Skeletal muscle cell (primary cell): ENCODE measurements at regions not wholly inside any gene's neighbourhood (a gene's known extent, or its start where the extent isn't known, plus 50 kb on each side); places are given as distances from the start of the nearest gene placed in this dataset.

Experiments used
- DNase-seq: peaks from one replicate; pipeline ENCODE4 v3.0.0-alpha.2; 2010; ENCODE audit warnings: low read depth
- H3K4me3 ChIP-seq: 2 replicates; pipeline ENCODE4 v1.5.1; 2011; ENCODE audit warnings: low read depth, mild to moderate bottlenecking, control low read depth, low read length, moderate library complexity

GRCh38 chr14:22513066-22513812, 75.8 kb downstream of the DAD1 start:
- no peak for DNase-seq
- H3K4me3 ChIP-seq: no peak overlapping the region

DNA sequence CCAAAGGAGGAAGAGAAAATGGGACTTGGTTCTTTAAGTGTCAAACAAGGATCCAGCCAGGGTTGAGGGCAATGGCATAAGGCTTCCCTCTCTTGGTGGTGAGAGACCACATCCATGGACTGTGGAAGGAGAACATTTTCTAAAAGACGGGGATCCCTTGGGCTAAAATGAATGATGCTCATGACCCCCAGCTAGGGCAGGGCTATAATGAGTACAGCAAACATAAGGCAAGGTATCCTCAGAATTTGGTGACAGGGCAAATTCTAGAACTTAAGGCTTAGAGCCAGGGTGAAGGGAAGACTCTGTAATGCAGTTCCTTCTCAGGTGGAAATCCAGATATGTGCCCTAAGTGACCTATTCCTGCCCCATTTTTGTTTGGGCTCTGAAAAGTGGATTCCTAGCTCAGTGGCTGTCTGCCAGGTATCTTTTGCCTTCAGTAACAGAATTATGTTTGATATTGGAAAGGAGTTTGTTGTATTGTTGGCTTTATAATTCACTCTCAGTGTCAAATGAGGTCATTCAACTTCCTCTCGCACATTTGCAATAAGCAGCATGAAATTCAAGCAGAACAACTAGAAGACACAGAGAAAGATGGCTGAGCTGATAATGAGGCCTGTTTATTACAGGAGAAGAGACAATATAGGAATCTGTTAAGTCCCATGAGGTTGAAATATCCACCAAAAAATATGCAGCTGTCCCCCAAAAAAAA, 76.8 kb downstream of the DAD1 start:
- no peak overlapping the region for H3K4me3 ChIP-seq
- no peak for DNase-seq

DNA sequence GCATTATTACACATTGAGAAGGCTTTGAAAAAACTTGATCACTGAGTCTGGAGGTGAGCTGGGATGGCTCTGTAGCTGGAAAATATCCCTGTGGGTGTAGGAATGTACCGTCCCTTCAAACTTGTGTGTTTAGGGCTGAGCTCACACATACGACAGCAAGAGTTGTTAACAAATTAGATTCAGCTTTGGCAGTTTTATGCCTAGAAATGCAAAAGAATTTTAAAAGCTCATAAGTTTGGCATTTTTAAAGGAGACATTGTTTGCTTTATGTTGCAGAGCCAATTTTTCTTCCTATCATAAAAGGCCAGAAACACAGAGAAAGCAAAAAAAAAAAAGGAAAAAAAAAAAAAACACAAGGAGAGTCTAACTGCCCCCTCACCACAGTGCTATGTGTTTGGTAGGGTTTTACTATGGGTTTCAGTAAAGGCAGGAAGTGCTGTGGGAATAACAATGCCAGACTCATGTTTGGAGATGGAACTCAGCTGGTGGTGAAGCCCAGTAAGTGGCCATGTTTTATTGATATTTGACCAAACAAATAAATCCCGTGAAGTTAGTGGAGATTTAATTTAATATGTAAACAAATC, 78.4 kb downstream of the DAD1 start:
- DNase-seq: no peak
- no peak overlapping the region for H3K4me3 ChIP-seq

GRCh38 chr14:22509751-22510300, 79.2 kb downstream of the DAD1 start:
- no peak overlapping the region for H3K4me3 ChIP-seq
- DNase-seq: no peak

- no peak overlapping the region for H3K4me3 ChIP-seq
- no peak for DNase-seq
Measured at GRCh38 chr14:22509036-22509709, 79.9 kb downstream of the DAD1 start.

DNA sequence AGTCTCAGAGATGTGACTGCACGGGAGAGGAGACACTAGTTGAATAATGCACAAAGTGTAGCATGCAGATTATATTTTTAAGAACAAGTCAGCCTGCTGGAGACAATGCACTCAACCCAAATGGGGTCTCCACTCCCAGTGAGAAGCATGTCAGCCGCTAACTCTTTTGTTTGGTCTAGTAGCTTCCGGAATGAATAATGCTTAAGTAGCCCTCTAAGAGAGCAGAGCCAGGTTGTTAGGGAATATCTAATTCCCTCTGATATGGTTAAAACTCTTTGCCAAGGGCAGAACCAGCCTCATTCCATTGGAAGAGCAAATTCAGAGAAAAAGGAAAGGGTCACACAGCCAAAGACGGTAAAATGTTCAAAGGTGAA, 80.4 kb downstream of the DAD1 start:
- H3K4me3 ChIP-seq: no peak overlapping the region

DNA sequence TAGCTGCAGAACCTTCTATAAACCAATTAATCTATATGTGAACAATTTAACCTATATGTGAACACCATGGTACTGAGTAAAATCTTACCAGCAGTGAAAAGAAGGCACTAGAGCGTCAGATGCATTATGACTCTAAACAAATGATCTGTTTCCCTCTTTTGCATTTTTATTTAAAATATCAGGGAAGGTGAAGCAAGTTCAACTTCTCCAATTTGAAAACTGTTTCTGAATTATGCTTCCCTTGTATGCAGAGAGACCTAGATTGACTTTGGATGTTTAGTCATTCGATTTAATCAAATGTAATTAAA, 80.9 kb downstream of the DAD1 start:
- DNase-seq: no peak
- no peak overlapping the region for H3K4me3 ChIP-seq

More for the DNA sequence above, 80.4 kb downstream of the DAD1 start:
- no peak for DNase-seq

DNA sequence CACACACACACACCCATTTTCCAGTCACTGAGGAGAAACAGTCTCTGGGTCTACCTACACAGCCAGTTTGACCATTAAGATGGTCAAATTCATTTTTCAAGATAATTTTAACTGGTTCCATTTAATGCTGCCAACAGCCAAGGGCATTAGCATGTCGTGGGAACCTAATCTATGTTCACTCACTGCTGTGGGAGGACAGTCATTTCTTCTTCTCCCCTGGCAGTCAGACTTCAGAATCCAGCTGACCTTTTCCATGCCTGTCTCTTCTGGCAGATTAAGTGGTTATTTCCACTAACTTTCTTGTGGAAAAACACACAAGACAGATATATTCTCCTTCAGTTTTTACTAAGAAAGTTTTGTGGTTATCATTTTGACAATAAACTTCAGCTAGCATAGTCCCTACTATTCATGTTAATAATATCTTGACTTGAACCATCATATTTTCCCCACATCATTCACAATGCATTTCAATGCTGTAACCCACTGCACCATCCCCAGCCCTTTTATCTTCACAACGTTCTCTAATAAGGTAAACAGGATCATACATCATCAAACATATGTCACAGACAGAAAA, 82.2 kb downstream of the DAD1 start:
- no peak overlapping the region for H3K4me3 ChIP-seq
- no peak for DNase-seq

GRCh38 chr14:22506378-22506710, 82.7 kb downstream of the DAD1 start:
- no peak overlapping the region for H3K4me3 ChIP-seq
- no peak for DNase-seq

DNA sequence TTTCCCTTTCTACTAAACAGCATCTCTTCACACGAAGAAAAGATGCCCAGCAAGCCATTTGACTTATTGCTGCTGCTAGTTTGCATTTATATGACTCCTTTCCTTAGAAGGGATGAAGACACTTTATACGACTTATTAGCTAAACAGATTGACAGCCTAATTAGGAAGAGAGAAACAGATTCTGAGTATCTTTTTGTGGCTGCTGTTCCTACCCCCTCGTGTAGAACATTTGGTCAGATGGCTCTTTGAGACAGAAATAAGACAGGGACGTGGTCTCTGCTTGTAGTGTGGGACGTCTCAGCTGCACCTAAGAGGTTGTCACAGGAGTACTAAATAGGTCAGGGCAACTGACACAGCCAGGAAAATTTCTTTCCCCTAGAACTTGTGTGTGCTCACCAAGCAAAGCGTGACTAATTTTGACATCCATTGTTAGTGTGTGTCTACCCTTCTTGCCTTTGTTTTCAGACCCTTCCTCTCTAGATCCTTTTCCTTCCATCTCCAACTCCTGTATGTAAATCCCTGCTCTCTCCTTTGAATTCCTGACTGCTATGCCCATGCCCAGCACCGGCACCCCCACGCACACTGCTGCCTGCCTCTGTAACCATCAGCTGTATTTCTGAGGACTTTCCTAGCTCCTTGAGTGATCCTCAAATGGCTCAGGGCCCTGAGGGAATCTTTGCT, 83.2 kb downstream of the DAD1 start:
- no peak for DNase-seq
- no peak overlapping the region for H3K4me3 ChIP-seq

DNA sequence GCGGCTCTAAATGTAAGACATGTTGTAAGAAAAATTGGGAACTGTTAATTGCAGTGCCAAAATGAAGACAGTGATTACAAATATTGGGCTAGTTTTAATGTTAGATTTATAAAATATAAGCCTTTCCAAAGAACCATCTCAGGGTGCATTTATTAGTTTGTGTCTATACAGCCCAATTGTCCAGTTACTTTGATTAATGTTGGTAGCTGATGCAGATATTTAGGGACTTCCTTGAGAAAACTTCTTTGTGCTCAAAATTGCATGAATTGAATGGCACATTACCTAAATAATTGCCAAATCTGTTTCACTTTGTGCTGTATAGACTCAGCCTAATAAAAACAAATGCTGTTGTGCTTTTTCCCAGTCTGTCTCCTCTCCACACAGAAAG, 83.7 kb downstream of the DAD1 start:
- H3K4me3 ChIP-seq: no peak overlapping the region
- no peak for DNase-seq

- DNase-seq: no peak
- no peak overlapping the region for H3K4me3 ChIP-seq
Measured at GRCh38 chr14:22502551-22502950, 86.5 kb downstream of the DAD1 start.

- DNase-seq: no peak
- H3K4me3 ChIP-seq: no peak overlapping the region
Measured at GRCh38 chr14:22502007-22502406, 87.0 kb downstream of the DAD1 start.

DNA sequence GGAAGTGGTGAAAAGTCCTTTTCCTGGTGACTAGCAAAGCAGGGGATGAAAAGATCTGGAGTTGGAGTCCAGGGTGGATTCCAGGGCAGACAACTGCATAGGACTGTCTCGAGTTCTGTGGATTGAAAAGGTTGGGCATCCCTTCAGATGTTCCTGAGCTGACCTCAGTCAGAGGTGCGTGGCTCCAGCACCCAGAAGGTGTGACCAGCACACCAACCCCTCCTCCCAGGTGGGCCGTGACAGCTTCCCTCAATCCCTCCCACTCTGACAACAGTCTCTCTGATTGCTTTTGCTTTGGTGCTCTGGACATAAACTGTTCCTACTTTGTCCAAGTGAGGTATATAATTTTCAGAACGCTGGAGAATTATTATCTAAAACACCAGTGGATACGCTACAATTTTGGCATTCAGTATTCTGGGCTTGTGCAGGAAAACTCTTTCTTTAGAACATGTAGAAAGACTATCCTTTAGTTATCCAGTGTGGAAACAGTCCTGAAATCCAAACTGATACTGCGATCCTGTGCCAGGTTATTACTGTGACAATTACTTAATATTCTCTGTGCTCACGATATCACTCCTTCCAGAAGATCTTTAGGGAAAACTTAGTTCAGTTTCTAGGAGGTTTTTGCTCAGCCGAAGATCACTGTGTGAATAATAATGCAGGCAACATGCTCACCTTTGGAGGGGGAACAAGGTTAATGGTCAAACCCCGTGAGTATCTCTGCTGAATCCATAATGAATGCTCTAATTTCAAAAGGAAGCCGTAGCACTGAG, 87.9 kb downstream of the DAD1 start:
- DNase-seq: no peak
- H3K4me3 ChIP-seq: no peak overlapping the region

DNA sequence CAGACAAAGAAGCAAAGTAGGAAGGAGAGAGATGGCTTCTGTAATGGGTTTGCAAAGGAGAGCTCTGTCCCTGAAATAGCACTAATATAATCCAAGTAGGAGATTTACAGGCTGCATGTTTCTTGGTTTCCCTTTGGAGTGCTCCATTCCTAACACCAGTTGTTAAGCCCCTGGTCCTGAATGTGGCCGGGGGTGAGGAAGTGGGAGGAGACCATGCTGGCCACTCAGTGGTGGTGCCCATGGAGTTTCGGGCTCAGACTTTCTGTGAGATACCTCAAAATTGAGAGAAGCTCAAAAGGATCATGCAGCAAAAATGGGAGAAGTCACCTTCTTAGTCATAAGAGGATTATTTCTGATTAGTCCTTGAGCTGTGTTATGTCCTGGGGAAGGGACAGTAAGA, 88.5 kb downstream of the DAD1 start:
- DNase-seq: no peak
- H3K4me3 ChIP-seq: no peak overlapping the region

DNA sequence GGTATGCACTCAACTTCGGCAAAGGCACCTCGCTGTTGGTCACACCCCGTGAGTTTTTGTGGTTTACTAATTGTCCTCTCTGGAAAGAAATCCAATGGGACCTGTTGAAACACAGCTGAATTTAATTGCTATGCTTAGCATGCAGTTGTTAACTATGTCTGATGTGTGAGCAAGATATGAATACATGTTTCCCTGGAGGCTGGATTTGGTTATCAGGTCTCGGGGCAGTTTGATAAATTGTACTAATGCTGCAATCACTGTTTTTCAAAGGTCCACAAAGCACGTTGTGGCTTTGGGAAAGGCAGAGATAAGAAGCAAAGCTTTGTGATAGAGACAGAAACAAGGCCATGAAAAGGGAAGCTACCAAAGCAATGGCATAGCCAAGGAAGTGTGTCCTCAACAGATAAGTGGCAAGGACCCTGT, 91.3 kb downstream of the DAD1 start:
- H3K4me3 ChIP-seq: no peak overlapping the region
- no peak for DNase-seq

GRCh38 chr14:22497144-22497423, 91.9 kb downstream of the DAD1 start:
- no peak for DNase-seq
- H3K4me3 ChIP-seq: no peak overlapping the region

DNA sequence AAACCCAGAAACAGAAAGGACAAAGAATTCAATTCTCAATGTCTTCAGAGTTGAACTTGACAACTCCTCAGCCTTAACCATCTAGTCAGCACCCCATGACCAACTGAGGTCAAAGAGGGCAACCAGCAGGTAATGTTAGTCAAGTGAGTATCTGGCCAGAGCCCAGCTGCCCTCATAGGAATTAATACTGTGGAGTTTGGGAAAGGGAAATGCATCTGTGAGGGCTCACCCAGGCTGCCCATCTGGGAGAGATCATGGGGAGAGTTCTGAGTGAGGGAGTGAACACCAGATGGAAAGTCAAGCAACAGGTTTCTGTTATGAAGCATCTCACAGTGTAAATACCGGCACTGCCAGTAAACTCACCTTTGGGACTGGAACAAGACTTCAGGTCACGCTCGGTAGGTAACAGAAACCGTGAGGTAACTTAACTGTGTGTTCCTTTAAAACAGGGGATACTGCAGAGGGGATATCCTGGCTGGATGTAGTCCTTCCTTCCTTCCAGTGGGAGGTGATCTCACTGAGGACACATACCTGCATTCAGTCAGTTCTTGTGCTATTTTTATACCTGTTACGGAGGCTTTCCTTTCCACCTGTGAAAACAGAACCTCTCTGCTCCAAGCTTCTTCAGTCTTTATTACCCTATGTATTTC, 94.4 kb downstream of the DAD1 start:
- no peak for DNase-seq
- no peak overlapping the region for H3K4me3 ChIP-seq

DNA sequence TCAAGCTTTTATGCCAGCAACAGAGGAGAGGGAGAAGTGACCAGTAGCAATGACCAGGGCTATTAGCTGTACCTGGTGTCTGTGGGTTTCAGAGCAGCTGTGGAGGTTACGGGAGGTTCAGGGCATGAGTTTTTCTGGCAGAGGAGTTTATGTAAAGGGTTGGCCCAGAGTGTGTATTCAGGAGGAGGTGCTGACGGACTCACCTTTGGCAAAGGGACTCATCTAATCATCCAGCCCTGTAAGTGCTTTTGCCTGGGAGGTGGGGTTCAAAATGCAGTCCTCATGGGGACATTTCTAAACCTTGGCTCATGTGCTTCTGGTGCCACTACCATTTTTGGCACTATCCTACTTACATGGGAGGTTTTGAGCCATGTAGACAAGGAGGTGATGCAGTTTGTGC, 95.3 kb downstream of the DAD1 start:
- H3K4me3 ChIP-seq: no peak overlapping the region
- no peak for DNase-seq
